ENCODE measurements at regions not wholly inside any gene's neighbourhood (a gene's known extent, or its start where the extent isn't known, plus 50 kb on each side); places are given as distances from the start of the nearest gene placed in this dataset.

- no peaks in the 10 kb centered on the region for H3K36me3 ChIP-seq (replicated peaks)
- no peak overlapping the region for H3K4me3 ChIP-seq (ENCODE audit: low read depth, low read length)
- H3K27ac ChIP-seq, result no peak overlapping the region
- TF ChIP-seq, protein P1, sequence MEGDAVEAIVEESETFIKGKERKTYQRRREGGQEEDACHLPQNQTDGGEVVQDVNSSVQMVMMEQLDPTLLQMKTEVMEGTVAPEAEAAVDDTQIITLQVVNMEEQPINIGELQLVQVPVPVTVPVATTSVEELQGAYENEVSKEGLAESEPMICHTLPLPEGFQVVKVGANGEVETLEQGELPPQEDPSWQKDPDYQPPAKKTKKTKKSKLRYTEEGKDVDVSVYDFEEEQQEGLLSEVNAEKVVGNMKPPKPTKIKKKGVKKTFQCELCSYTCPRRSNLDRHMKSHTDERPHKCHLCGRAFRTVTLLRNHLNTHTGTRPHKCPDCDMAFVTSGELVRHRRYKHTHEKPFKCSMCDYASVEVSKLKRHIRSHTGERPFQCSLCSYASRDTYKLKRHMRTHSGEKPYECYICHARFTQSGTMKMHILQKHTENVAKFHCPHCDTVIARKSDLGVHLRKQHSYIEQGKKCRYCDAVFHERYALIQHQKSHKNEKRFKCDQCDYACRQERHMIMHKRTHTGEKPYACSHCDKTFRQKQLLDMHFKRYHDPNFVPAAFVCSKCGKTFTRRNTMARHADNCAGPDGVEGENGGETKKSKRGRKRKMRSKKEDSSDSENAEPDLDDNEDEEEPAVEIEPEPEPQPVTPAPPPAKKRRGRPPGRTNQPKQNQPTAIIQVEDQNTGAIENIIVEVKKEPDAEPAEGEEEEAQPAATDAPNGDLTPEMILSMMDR (IDR thresholded peaks at IDR 0.05; ENCODE audit: low read depth, low read length, missing control alignments), result no peak
- no peak for DNase-seq
- in situ Hi-C loops (cut with HindIII; ENCODE audit: low pct_ligation_motif_present, low sequenced_read_pairs), result no loop called here
- H3K27me3 ChIP-seq (replicated peaks), result no peaks in the 10 kb centered on the region
These were observed 117.9 kb downstream of the JCAD start for GRCh38 chr10:29941476-29941875.

GRCh38 chr10:29932991-29933390, 126.4 kb downstream of the JCAD start:
- Histone ChIP-seq H3K4me3 (ENCODE audit: low read depth, low read length) (no peak overlapping the region), H3K27me3 (replicated peaks) (no peaks in the 10 kb centered on the region), H3K36me3 (replicated peaks) (no peaks in the 10 kb centered on the region), H3K27ac (no peak overlapping the region)
- TF ChIP-seq, protein P1 (IDR thresholded peaks at IDR 0.05; ENCODE audit: low read depth, low read length, missing control alignments), result no peak
- no peak for DNase-seq
- in situ Hi-C loops (cut with HindIII; ENCODE audit: low pct_ligation_motif_present, low sequenced_read_pairs), result no loop called here

GRCh38 chr10:29931833-29932232, 127.6 kb downstream of the JCAD start:
- TF ChIP-seq, protein P1 (IDR thresholded peaks at IDR 0.05; ENCODE audit: low read depth, low read length, missing control alignments), result no peak
- no peaks in the 10 kb centered on the region for H3K27me3 ChIP-seq (replicated peaks)
- in situ Hi-C loops (cut with HindIII; ENCODE audit: low pct_ligation_motif_present, low sequenced_read_pairs), result no loop called here
- DNase-seq, result no peak
- H3K36me3 ChIP-seq (replicated peaks), result no peaks in the 10 kb centered on the region
- no peak overlapping the region for H3K4me3 ChIP-seq (ENCODE audit: low read depth, low read length)
- no peak overlapping the region for H3K27ac ChIP-seq

DNA sequence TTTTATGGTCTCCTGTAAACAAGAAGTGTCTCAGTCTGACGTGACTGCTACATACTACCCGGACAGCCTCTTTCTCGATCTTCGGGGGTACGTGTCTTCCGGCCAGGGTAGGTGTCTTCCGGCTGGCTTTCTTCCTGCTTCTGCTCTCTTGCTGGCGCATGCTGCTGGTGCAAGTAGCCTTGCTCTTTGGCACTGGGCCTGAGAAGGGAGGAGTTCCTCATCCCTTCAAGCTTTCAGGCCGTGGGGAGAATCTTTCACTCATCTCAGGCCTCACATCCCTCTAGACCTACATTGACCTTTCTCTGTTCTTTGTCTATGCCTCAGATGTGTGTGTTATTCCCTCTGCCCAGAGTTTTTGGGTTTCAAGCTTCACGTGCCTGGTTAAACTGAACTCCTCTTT, 130.4 kb downstream of the JCAD start:
- TF ChIP-seq, protein P1 (IDR thresholded peaks at IDR 0.05; ENCODE audit: low read depth, low read length, missing control alignments), result no peak
- in situ Hi-C loops (cut with HindIII; ENCODE audit: low pct_ligation_motif_present, low sequenced_read_pairs), result no loop called here
- DNase-seq, result no peak
- Histone ChIP-seq H3K27ac (no peak overlapping the region), H3K4me3 (ENCODE audit: low read depth, low read length) (no peak overlapping the region), H3K36me3 (replicated peaks) (no peaks in the 10 kb centered on the region), H3K27me3 (replicated peaks) (no peaks in the 10 kb centered on the region)

DNA sequence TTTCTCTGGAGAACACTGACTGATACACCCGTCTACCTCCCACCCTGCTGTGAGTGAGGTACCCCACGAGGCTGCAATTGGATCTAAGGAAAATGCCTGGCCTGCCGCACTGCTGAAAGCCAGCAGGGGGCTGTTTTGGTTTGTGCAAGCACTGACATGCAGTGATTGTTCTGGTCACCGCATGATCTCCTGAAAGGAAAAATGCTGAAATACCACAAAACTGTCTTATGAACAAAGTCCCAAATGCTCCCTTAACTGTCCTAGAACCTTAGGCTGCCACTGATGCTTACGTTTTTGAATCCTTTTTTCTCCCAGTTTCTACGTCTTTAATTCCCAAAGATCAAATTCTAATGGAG, 132.7 kb downstream of the JCAD start:
- DNase-seq, result peak; percentile 49
- no peaks in the 10 kb centered on the region for H3K27me3 ChIP-seq (replicated peaks)
- no peak overlapping the region for H3K27ac ChIP-seq
- TF ChIP-seq, protein P1 (IDR thresholded peaks at IDR 0.05; ENCODE audit: low read depth, low read length, missing control alignments), result peak; percentile 94
- H3K36me3 ChIP-seq (replicated peaks), result no peaks in the 10 kb centered on the region
- in situ Hi-C loops (cut with HindIII; ENCODE audit: low pct_ligation_motif_present, low sequenced_read_pairs), result no loop called here
- H3K4me3 ChIP-seq (ENCODE audit: low read depth, low read length), result no peak overlapping the region
